ENCODE measurements at regions not wholly inside any gene's neighbourhood (a gene's known extent, or its start where the extent isn't known, plus 50 kb on each side); places are given as distances from the start of the nearest gene placed in this dataset.

DNA sequence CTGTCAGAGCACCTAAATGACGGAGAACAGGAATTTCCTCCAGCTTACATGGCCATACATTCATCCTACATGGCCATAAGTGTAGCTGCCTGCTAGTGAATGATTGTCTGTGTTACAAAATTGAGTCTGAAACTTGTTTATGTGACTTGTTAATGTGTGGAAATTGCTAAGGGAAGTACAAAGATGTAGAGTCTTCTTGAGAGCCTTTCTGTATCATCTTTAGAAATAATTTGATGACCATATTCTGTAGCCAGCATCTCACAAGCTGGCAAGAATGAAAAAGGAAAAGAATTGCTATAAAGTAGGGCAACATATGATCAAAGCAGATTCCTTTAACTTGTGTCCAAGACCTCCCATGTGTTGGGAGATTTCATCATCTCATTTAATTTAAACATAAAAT lies 339.2 kb upstream of the LRRC7 start:
- TF ChIP-seq, protein P1, sequence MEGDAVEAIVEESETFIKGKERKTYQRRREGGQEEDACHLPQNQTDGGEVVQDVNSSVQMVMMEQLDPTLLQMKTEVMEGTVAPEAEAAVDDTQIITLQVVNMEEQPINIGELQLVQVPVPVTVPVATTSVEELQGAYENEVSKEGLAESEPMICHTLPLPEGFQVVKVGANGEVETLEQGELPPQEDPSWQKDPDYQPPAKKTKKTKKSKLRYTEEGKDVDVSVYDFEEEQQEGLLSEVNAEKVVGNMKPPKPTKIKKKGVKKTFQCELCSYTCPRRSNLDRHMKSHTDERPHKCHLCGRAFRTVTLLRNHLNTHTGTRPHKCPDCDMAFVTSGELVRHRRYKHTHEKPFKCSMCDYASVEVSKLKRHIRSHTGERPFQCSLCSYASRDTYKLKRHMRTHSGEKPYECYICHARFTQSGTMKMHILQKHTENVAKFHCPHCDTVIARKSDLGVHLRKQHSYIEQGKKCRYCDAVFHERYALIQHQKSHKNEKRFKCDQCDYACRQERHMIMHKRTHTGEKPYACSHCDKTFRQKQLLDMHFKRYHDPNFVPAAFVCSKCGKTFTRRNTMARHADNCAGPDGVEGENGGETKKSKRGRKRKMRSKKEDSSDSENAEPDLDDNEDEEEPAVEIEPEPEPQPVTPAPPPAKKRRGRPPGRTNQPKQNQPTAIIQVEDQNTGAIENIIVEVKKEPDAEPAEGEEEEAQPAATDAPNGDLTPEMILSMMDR (IDR thresholded peaks at IDR 0.05) = no peak
- no peak for TF ChIP-seq POLR2A (IDR thresholded peaks at IDR 0.05)
